Esophagus muscularis mucosa (tissue), 2 donors: ENCODE measurements at regions not wholly inside any gene's neighbourhood (a gene's known extent, or its start where the extent isn't known, plus 50 kb on each side); places are given as distances from the start of the nearest gene placed in this dataset.
"Not testable (repeated sequence)": the region's sequence is repeated elsewhere in the genome, so short reads cannot be mapped to it uniquely, and the experiment has no call there.

ENCODE experiments used
- EP300 ChIP-seq: sonication (generic); formaldehyde crosslinking; IDR thresholded peaks from one replicate; pipeline ENCODE4 v1.6.1; 2017; ENCODE audit warnings: antibody characterized with exemption
- POLR2A ChIP-seq: fragments of 450-650 bp; IDR thresholded peaks from one replicate; pipeline ENCODE4 v1.6.1; 2017; ENCODE audit warnings: antibody characterized with exemption, moderate library complexity, mild to moderate bottlenecking, low read depth

DNA sequence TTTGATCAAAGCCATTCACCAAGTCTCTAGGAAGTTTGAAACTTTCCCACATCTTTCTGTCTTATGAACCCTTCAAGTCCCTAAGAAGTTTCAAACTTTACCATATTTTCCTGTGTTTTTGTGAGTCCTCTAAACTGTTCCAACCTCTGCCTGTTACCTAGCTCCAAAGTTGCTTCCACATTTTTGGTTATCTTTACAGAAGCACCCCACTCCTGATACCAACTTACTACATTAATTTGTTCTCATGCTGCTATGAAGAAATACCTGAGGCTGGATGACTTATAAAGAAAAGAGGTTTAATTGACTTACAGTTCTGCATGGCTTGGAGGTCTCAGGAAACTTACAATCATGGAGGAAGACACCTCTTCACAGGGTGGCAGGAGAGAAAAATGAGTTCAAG lies 961.6 kb downstream of the LTN1 start:
- TF ChIP-seq POLR2A, EP300: not testable (repeated sequence)
